OCI-LY1 (cell line): ENCODE measurements at regions not wholly inside any gene's neighbourhood (a gene's known extent, or its start where the extent isn't known, plus 50 kb on each side); places are given as distances from the start of the nearest gene placed in this dataset.
"Not testable (repeated sequence)": the region's sequence is repeated elsewhere in the genome, so short reads cannot be mapped to it uniquely, and the experiment has no call there.

Experiments used
- H2AFZ ChIP-seq: fragments of 200-600 bp; sonication (generic), shearing (Covaris generic); 2 replicates; pipeline ENCODE4 v1.6.0; 2014; ENCODE audit warnings: antibody characterized with exemption, mild to moderate bottlenecking, low read length
- H3F3A ChIP-seq: fragments of 200-600 bp; sonication (generic), shearing (Covaris generic); 2 replicates; pipeline ENCODE4 v1.6.0; 2014; ENCODE audit warnings: mild to moderate bottlenecking, antibody characterized with exemption, low read length, moderate library complexity; ENCODE audit not compliant: insufficient read depth
- H3K27ac ChIP-seq: fragments of 200-600 bp; sonication (generic); 2 replicates; pipeline ENCODE4 v1.5.1; 2014; ENCODE audit warnings: low read length, mixed run types, mild to moderate bottlenecking, low read depth; ENCODE audit not compliant: poor library complexity, severe bottlenecking
- H3K27me3 ChIP-seq: fragments of 200-600 bp; sonication (generic); 2 replicates; pipeline ENCODE4 v1.6.0; 2014; ENCODE audit warnings: antibody characterized with exemption, mild to moderate bottlenecking, low read length, moderate library complexity; ENCODE audit not compliant: insufficient read depth
- H3K36me3 ChIP-seq: fragments of 200-600 bp; sonication (generic); 2 replicates; pipeline ENCODE4 v1.6.1; 2014; ENCODE audit warnings: mild to moderate bottlenecking, antibody characterized with exemption, low read length, moderate library complexity, mixed read lengths; ENCODE audit not compliant: insufficient read depth
- H3K4me1 ChIP-seq: fragments of 200-600 bp; sonication (generic); 2 replicates; pipeline ENCODE4 v1.5.1; 2014; ENCODE audit warnings: mild to moderate bottlenecking, low read length, moderate library complexity; ENCODE audit not compliant: insufficient read depth, severe bottlenecking
- H3K4me2 ChIP-seq: fragments of 200-600 bp; sonication (generic), shearing (Covaris generic); 2 replicates; pipeline ENCODE4 v1.6.1; 2014; ENCODE audit warnings: low read length
- H3K4me3 ChIP-seq: fragments of 200-600 bp; sonication (generic); 2 replicates; pipeline ENCODE4 v1.5.1; 2014; ENCODE audit warnings: low read length, low read depth, mild to moderate bottlenecking, mixed read lengths; ENCODE audit not compliant: poor library complexity, severe bottlenecking
- H3K79me2 ChIP-seq: fragments of 200-600 bp; shearing (Covaris generic); 2 replicates; pipeline ENCODE4 v1.6.1; 2016; ENCODE audit warnings: mixed run types, low read length, mixed read lengths; ENCODE audit not compliant: insufficient read depth
- H3K9ac ChIP-seq: fragments of 200-600 bp; sonication (generic), shearing (Covaris generic); 2 replicates; pipeline ENCODE4 v1.6.1; 2014; ENCODE audit warnings: mild to moderate bottlenecking, low read length, mixed read lengths
- H3K9me2 ChIP-seq: fragments of 200-600 bp; sonication (generic), shearing (Covaris generic); 2 replicates; pipeline ENCODE4 v1.6.1; 2014; ENCODE audit warnings: low read depth, mild to moderate bottlenecking, low read length, mixed read lengths
- H3K9me3 ChIP-seq: fragments of 200-600 bp; shearing (Covaris generic); 2 replicates; pipeline ENCODE4 v1.6.1; 2014; ENCODE audit warnings: low read length, mixed read lengths
- H4K20me1 ChIP-seq: fragments of 200-600 bp; sonication (generic), shearing (Covaris generic); 2 replicates; pipeline ENCODE4 v1.6.0; 2016; ENCODE audit warnings: mild to moderate bottlenecking, low read length; ENCODE audit not compliant: insufficient read depth
- EZH2 ChIP-seq: fragments of 200-600 bp; sonication (generic), shearing (Covaris generic); IDR thresholded peaks from 2 replicates; pipeline ENCODE4 v1.8.0; 2017; ENCODE audit warnings: borderline replicate concordance, mixed run types, mild to moderate bottlenecking, antibody characterized with exemption, low read length, moderate library complexity, mixed read lengths
- TF ChIP-seq, protein P1 (sequence below): fragments of 200-600 bp; sonication (generic), shearing (Covaris generic); IDR thresholded peaks from 2 replicates; pipeline ENCODE4 v1.5.1; 2017; ENCODE audit warnings: mild to moderate bottlenecking, antibody characterized with exemption, low read length, moderate library complexity, mixed read lengths

DNA sequence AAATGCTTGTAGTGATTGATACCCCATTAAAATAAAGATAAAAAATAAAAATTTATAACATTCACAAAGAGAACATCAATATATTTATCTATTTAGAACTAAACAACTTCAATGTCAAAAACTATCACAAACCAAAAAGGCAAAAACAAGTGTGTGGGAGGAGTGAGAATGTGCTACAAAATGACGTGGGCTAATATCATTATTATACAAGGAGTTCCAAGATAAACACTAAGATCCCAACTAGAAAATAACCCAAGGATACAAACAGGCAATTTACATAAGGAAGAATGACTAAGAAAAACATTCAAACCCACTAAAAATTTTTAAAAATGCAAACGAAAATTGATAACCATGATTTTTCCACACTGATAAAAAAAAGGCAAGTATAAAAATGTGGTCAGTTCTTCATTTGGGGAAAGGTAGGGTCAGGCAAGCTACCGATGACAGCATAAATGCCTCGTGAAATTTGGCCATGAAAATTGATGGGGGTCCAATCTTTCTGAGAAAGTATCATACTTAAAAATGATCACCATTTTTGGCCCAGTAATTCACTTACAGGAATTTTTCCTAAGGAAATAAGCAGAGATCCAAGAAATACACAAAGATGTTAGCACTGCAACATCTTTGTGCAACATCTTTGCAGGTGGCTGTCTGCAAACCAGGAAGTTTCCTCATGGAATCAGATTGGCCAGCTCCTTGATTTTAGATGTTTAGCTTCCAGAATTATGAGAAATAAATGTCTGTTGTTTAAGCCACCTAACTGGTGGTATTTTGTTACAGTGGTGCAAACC, 140.2 kb downstream of the TMEM200A start:
- Histone ChIP-seq H3K4me3 (no peak overlapping the region), H3F3A (no peaks in the 10 kb centered on the region), H3K27ac (no peak overlapping the region), H3K79me2 (no peaks in the 10 kb centered on the region), H4K20me1 (no peaks in the 10 kb centered on the region), H3K36me3 (no peaks in the 10 kb centered on the region), H2AFZ (no peak overlapping the region), H3K4me1 (no peaks in the 10 kb centered on the region), H3K9me2 (no peaks in the 10 kb centered on the region), H3K9ac (no peak overlapping the region), H3K4me2 (no peak overlapping the region), H3K27me3 (no peaks in the 10 kb centered on the region), H3K9me3 (no peaks in the 10 kb centered on the region)
- no peak for TF ChIP-seq EZH2

DNA sequence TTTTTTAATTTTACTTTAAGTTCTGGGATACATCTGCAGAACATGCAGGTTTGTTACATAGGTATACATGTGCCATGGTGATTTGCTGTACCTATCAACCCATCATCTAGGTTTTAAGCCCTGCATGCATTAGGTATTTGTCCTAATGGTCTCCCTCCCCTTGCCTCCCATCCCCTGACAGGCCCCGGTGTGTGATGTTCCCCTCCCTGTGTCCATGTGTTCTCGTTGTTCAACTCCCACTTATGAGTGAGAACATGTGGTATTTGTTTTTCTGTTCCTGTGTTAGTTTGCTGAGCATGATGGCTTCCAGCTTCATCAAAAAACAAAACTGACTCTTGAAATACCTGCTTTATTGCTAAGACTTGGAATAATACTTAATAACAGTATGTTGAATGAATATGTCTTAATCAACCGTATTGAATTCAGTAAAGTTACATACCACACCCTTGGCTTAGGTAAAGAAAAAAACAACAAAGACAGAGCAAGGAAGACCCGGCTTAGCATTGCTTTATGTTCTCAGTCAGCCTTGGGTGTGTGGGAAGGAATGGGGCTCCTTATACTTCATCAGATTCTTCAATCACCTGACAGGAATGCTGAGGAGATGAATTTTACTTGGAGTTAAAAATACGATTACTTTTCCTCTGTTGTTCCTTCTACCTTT, 141.3 kb downstream of the TMEM200A start:
- H3F3A ChIP-seq, H3K27me3 ChIP-seq, H3K36me3 ChIP-seq, H3K27ac ChIP-seq, H2AFZ ChIP-seq, H3K4me2 ChIP-seq, H3K79me2 ChIP-seq, H3K4me3 ChIP-seq, H4K20me1 ChIP-seq, H3K9ac ChIP-seq, H3K9me2 ChIP-seq, H3K4me1 ChIP-seq, H3K9me3 ChIP-seq: not testable (repeated sequence)

GRCh38 chr6:130507666-130508028, 141.8 kb downstream of the TMEM200A start:
- Histone ChIP-seq H4K20me1 (no peaks in the 10 kb centered on the region), H2AFZ (no peak overlapping the region), H3K9ac (no peak overlapping the region), H3K4me3 (no peak overlapping the region), H3K27ac (no peak overlapping the region), H3K79me2 (no peaks in the 10 kb centered on the region), H3K27me3 (no peaks in the 10 kb centered on the region), H3K9me3 (no peaks in the 10 kb centered on the region), H3K4me2 (no peak overlapping the region), H3K36me3 (no peaks in the 10 kb centered on the region), H3K9me2 (no peaks in the 10 kb centered on the region), H3F3A (no peaks in the 10 kb centered on the region), H3K4me1 (no peaks in the 10 kb centered on the region)
- TF ChIP-seq EZH2: no peak
- TF ChIP-seq, protein P1, sequence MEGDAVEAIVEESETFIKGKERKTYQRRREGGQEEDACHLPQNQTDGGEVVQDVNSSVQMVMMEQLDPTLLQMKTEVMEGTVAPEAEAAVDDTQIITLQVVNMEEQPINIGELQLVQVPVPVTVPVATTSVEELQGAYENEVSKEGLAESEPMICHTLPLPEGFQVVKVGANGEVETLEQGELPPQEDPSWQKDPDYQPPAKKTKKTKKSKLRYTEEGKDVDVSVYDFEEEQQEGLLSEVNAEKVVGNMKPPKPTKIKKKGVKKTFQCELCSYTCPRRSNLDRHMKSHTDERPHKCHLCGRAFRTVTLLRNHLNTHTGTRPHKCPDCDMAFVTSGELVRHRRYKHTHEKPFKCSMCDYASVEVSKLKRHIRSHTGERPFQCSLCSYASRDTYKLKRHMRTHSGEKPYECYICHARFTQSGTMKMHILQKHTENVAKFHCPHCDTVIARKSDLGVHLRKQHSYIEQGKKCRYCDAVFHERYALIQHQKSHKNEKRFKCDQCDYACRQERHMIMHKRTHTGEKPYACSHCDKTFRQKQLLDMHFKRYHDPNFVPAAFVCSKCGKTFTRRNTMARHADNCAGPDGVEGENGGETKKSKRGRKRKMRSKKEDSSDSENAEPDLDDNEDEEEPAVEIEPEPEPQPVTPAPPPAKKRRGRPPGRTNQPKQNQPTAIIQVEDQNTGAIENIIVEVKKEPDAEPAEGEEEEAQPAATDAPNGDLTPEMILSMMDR: no peak

- Histone ChIP-seq H3F3A (no peaks in the 10 kb centered on the region), H3K4me2 (no peak overlapping the region), H3K27ac (no peak overlapping the region), H3K9ac (no peak overlapping the region), H4K20me1 (no peaks in the 10 kb centered on the region), H3K36me3 (no peaks in the 10 kb centered on the region), H3K4me3 (no peak overlapping the region), H3K4me1 (no peaks in the 10 kb centered on the region), H3K9me3 (no peaks in the 10 kb centered on the region), H3K27me3 (no peaks in the 10 kb centered on the region), H3K79me2 (no peaks in the 10 kb centered on the region), H2AFZ (no peak overlapping the region), H3K9me2 (no peaks in the 10 kb centered on the region)
- TF ChIP-seq EZH2: no peak
- TF ChIP-seq, protein P1: no peak
These were observed 148.0 kb downstream of the TMEM200A start for GRCh38 chr6:130513770-130514169.
